A549 (cell line): ENCODE measurements at regions not wholly inside any gene's neighbourhood (a gene's known extent, or its start where the extent isn't known, plus 50 kb on each side); places are given as distances from the start of the nearest gene placed in this dataset.

ENCODE experiments used
- JUN ChIP-seq, 2 experiments: fragments of >200 bp; sonication (Bioruptor Twin); formaldehyde crosslinking; IDR thresholded peaks; 2 replicates in 1 of 2; 3 replicates in 1 of 2; pipeline ENCODE4 v1.6.1; 2016 to 2017
- NFE2L2 ChIP-seq: fragments of 150-350 bp; conservative IDR thresholded peaks from 2 replicates; pipeline ENCODE4 v1.6.1; 2014; ENCODE audit warnings: low read length
- RAD21 ChIP-seq, 2 experiments: fragments of >200 bp in 1 of 2; sonication (Bioruptor Twin) in 1 of 2; formaldehyde crosslinking in 1 of 2; IDR thresholded peaks in 1 of 2; conservative IDR thresholded peaks in 1 of 2; 2 replicates in 1 of 2; 3 replicates in 1 of 2; pipeline ENCODE4 v1.6.1; 2012 to 2018; ENCODE audit warnings: inconsistent platforms in 1 of 2
- RCOR1 ChIP-seq: fragments of 150-350 bp; IDR thresholded peaks from 2 replicates; pipeline ENCODE4 v1.6.1; 2014; ENCODE audit warnings: antibody characterized with exemption, low read length, low read depth
- TF ChIP-seq, protein P1 (sequence below): fragments of >200 bp; sonication (Bioruptor Twin); formaldehyde crosslinking; IDR thresholded peaks from 3 replicates; pipeline ENCODE4 v1.5.1; 2016
- TF ChIP-seq, protein P2 (sequence below): fragments of 150-350 bp; IDR thresholded peaks from 2 replicates; pipeline ENCODE4 v1.6.1; 2014; ENCODE audit warnings: low read depth, mild to moderate bottlenecking, low read length

DNA sequence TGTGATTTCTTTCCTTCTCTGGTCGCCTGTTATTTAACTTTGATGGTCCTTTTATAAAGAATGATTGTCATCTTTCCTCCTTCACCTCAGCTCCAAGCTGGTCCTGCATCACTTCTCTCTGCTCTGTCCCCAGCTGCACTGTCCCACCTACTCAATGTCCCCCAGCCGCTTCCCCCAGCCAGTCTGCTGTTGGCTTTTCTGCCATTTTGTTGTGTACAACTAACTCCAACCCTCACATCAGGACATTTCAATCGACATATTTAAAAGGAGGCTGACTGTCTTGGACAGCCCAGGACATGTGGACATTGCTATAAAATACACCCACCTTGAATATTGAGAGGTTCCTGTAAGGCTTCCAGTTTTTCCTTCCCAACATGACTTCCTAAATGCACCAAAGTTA lies 193.8 kb upstream of the RGMA start:
- no peak for TF ChIP-seq NFE2L2
- no peak for TF ChIP-seq RAD21 (conservative IDR thresholded peaks at IDR 0.05 in 1 of 2, IDR thresholded peaks at IDR 0.05 in 1 of 2)
- TF ChIP-seq, protein P1, sequence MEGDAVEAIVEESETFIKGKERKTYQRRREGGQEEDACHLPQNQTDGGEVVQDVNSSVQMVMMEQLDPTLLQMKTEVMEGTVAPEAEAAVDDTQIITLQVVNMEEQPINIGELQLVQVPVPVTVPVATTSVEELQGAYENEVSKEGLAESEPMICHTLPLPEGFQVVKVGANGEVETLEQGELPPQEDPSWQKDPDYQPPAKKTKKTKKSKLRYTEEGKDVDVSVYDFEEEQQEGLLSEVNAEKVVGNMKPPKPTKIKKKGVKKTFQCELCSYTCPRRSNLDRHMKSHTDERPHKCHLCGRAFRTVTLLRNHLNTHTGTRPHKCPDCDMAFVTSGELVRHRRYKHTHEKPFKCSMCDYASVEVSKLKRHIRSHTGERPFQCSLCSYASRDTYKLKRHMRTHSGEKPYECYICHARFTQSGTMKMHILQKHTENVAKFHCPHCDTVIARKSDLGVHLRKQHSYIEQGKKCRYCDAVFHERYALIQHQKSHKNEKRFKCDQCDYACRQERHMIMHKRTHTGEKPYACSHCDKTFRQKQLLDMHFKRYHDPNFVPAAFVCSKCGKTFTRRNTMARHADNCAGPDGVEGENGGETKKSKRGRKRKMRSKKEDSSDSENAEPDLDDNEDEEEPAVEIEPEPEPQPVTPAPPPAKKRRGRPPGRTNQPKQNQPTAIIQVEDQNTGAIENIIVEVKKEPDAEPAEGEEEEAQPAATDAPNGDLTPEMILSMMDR, result no peak
- TF ChIP-seq, protein P2, sequence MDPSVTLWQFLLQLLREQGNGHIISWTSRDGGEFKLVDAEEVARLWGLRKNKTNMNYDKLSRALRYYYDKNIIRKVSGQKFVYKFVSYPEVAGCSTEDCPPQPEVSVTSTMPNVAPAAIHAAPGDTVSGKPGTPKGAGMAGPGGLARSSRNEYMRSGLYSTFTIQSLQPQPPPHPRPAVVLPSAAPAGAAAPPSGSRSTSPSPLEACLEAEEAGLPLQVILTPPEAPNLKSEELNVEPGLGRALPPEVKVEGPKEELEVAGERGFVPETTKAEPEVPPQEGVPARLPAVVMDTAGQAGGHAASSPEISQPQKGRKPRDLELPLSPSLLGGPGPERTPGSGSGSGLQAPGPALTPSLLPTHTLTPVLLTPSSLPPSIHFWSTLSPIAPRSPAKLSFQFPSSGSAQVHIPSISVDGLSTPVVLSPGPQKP, result no peak
- no peak for TF ChIP-seq JUN (IDR thresholded peaks at IDR 0.05)
- TF ChIP-seq RCOR1, result no peak
